Mammary epithelial cell (primary cell): ENCODE measurements at regions not wholly inside any gene's neighbourhood (a gene's known extent, or its start where the extent isn't known, plus 50 kb on each side); places are given as distances from the start of the nearest gene placed in this dataset.

Experiments used
- CTCF ChIP-seq, 2 donors: IDR thresholded peaks in 1 of 2; conservative IDR thresholded peaks in 1 of 2; 2 replicates each; pipeline ENCODE4 v1.5.1; 2011 to 2012; ENCODE audit warnings: inconsistent platforms in 2 of 2, low read length in 2 of 2, mild to moderate bottlenecking in 2 of 2, control low read depth in 1 of 2, low read depth in 1 of 2; ENCODE audit not compliant: insufficient read depth in 1 of 2; ENCODE audit errors: extremely low read depth in 1 of 2
- EZH2 ChIP-seq: IDR thresholded peaks from 2 replicates; pipeline ENCODE4 v1.6.1; 2012; ENCODE audit warnings: low read length, inconsistent platforms, borderline replicate concordance

DNA sequence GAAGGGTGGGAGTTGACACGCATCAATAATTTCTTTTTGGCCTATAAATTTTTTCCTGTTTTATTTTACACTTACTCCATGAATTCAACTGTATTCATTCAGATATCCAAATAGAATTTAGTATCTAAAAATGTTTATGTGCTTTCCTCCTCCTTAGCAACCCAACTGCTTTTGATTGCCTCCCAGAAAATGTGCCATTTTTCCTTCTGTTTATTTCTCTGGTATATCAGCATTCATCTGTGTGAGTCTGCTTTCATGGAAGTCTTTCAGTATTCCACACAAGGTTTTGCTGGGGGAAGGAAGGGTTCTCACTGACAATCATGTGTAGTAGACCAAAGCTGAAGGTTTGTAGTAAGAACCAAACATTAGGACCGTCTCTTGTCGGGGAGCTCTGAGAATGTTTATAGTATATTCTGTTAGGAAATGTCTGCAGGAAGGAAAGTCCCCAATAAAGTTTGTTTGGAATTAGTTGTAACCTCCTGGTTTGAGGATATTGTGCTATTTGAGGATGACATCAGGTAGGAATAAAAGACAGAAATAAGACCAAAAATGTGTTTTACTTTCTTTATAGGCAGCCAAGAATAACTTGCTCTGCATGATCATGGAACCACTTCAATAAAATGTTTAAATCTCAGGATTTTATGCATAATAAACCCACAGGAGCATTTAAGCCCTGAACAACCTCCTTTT lies 673.6 kb upstream of the INTU start:
- TF ChIP-seq CTCF (conservative IDR thresholded peaks at IDR 0.05 in 1 of 2, IDR thresholded peaks at IDR 0.05 in 1 of 2; ENCODE audit: extremely low read depth in 1 of 2, insufficient read depth in 1 of 2, low read depth in 1 of 2, low read length in 2 of 2) (no peak), EZH2 (no peak)
